Activated gamma-delta T cell treated with Interleukin-2 at 50 U/mL for 16 hours (primary cell): ENCODE measurements at regions not wholly inside any gene's neighbourhood (a gene's known extent, or its start where the extent isn't known, plus 50 kb on each side); places are given as distances from the start of the nearest gene placed in this dataset.

Experiments used
- DNase-seq: peaks from one replicate; pipeline ENCODE4 v3.0.0-alpha.2; 2020

GRCh38 chr10:8577686-8578085, 523.2 kb downstream of the GATA3 start:
- DNase-seq = no peak

GRCh38 chr10:8581521-8582225, 527.2 kb downstream of the GATA3 start:
- no peak for DNase-seq

- DNase-seq = no peak
Measured at GRCh38 chr10:8583096-8583495, 528.6 kb downstream of the GATA3 start.

- no peak for DNase-seq
Measured at GRCh38 chr10:8584666-8585065, 530.2 kb downstream of the GATA3 start.

- no peak for DNase-seq
Measured at GRCh38 chr10:8586504-8586903, 532.0 kb downstream of the GATA3 start.

- DNase-seq = no peak
Measured at GRCh38 chr10:8588135-8588534, 533.6 kb downstream of the GATA3 start.

- DNase-seq = no peak
Measured at GRCh38 chr10:8590518-8590917, 536.0 kb downstream of the GATA3 start.

- no peak for DNase-seq
Measured at GRCh38 chr10:8591640-8592039, 537.2 kb downstream of the GATA3 start.

- DNase-seq = no peak
Measured at GRCh38 chr10:8594176-8594575, 539.7 kb downstream of the GATA3 start.

GRCh38 chr10:8594711-8595110, 540.2 kb downstream of the GATA3 start:
- no peak for DNase-seq

- DNase-seq = no peak
Measured at GRCh38 chr10:8595140-8595539, 540.7 kb downstream of the GATA3 start.

GRCh38 chr10:8596929-8597472, 542.5 kb downstream of the GATA3 start:
- no peak for DNase-seq

- DNase-seq = no peak
Measured at GRCh38 chr10:8600192-8600591, 545.7 kb downstream of the GATA3 start.

GRCh38 chr10:8602821-8603220, 548.3 kb downstream of the GATA3 start:
- DNase-seq = no peak

- no peak for DNase-seq
Measured at GRCh38 chr10:8614054-8614565, 559.6 kb downstream of the GATA3 start.

- no peak for DNase-seq
Measured at GRCh38 chr10:8615118-8615517, 560.6 kb downstream of the GATA3 start.

GRCh38 chr10:8616166-8616565, 561.7 kb downstream of the GATA3 start:
- DNase-seq = no peak

- no peak for DNase-seq
Measured at GRCh38 chr10:8617792-8618191, 563.3 kb downstream of the GATA3 start.

- DNase-seq = no peak
Measured at GRCh38 chr10:8618834-8619233, 564.3 kb downstream of the GATA3 start.

GRCh38 chr10:8628351-8628750, 573.9 kb downstream of the GATA3 start:
- no peak for DNase-seq

- DNase-seq = no peak
Measured at GRCh38 chr10:8633909-8634308, 579.4 kb downstream of the GATA3 start.

- DNase-seq = no peak
Measured at GRCh38 chr10:8636371-8636770, 581.9 kb downstream of the GATA3 start.

GRCh38 chr10:8637640-8638039, 583.2 kb downstream of the GATA3 start:
- no peak for DNase-seq

- no peak for DNase-seq
Measured at GRCh38 chr10:8638088-8638672, 583.7 kb downstream of the GATA3 start.
